Keratinocyte (primary cell): ENCODE measurements at regions not wholly inside any gene's neighbourhood (a gene's known extent, or its start where the extent isn't known, plus 50 kb on each side); places are given as distances from the start of the nearest gene placed in this dataset.

Source experiments
- DNase-seq: peaks from one replicate; pipeline ENCODE4 v3.0.0-alpha.2; 2011; ENCODE audit warnings: low read depth, missing footprints, low spot score
- FAIRE-seq: peaks from 2 replicates; lab custom pipeline; 2011; peaks lifted over from hg19 to GRCh38; lab: Jason Lieb, UNC
- H2AFZ ChIP-seq: 2 replicates; pipeline ENCODE4 v1.6.0; 2012; ENCODE audit warnings: low read length, control low read depth, inconsistent platforms; ENCODE audit not compliant: control insufficient read depth
- H3K27ac ChIP-seq: 2 replicates; pipeline ENCODE4 v1.5.1; 2011; ENCODE audit warnings: low read length; ENCODE audit not compliant: control insufficient read depth, insufficient read depth
- H3K27me3 ChIP-seq: 3 replicates; pipeline ENCODE4 v1.6.0; 2011; ENCODE audit warnings: low read length; ENCODE audit not compliant: control insufficient read depth, insufficient read depth; ENCODE audit errors: extremely low read depth
- H3K36me3 ChIP-seq, 2 experiments: 2 replicates in 1 of 2; 3 replicates in 1 of 2; pipeline ENCODE4 v1.5.1; 2011; ENCODE audit warnings: low read length in 2 of 2, mild to moderate bottlenecking in 1 of 2; ENCODE audit not compliant: control insufficient read depth in 2 of 2, insufficient read depth in 2 of 2; ENCODE audit errors: extremely low read depth in 1 of 2
- H3K4me1 ChIP-seq: 3 replicates; pipeline ENCODE4 v1.5.1; 2011; ENCODE audit warnings: low read length; ENCODE audit not compliant: control insufficient read depth, insufficient read depth; ENCODE audit errors: extremely low read depth
- H3K4me2 ChIP-seq: 3 replicates; pipeline ENCODE4 v1.6.0; 2011; ENCODE audit warnings: low read depth, low read length; ENCODE audit not compliant: control insufficient read depth, insufficient read depth; ENCODE audit errors: extremely low read depth
- H3K4me3 ChIP-seq, 3 experiments: fragments of 200-600 bp in 1 of 3; sonication (generic) in 1 of 3; 2 replicates in 2 of 3; 3 replicates in 1 of 3; pipeline ENCODE4 v1.5.1; 2011 to 2016; ENCODE audit warnings: low read length in 3 of 3, mild to moderate bottlenecking in 3 of 3, control low read depth in 2 of 3, inconsistent platforms in 1 of 3, low read depth in 1 of 3, mixed read lengths in 1 of 3, mixed run types in 1 of 3, moderate library complexity in 1 of 3; ENCODE audit not compliant: control insufficient read depth in 2 of 3, insufficient read depth in 2 of 3; ENCODE audit errors: extremely low read depth in 1 of 3
- H3K79me2 ChIP-seq: 2 replicates; pipeline ENCODE4 v1.6.0; 2012; ENCODE audit warnings: low read length; ENCODE audit not compliant: control insufficient read depth, insufficient read depth
- H3K9ac ChIP-seq: 3 replicates; pipeline ENCODE4 v1.6.0; 2011; ENCODE audit warnings: low read length; ENCODE audit not compliant: control insufficient read depth, insufficient read depth; ENCODE audit errors: extremely low read depth
- H3K9me1 ChIP-seq: 3 replicates; pipeline ENCODE4 v1.6.0; 2011; ENCODE audit warnings: low read length; ENCODE audit not compliant: control insufficient read depth, insufficient read depth; ENCODE audit errors: extremely low read depth
- H3K9me3 ChIP-seq: 2 replicates; pipeline ENCODE4 v1.5.1; 2012; ENCODE audit warnings: low read depth, low read length; ENCODE audit not compliant: control insufficient read depth
- H4K20me1 ChIP-seq: 3 replicates; pipeline ENCODE4 v1.6.0; 2011; ENCODE audit warnings: low read length; ENCODE audit not compliant: control insufficient read depth, insufficient read depth; ENCODE audit errors: extremely low read depth
- EZH2 ChIP-seq: IDR thresholded peaks from one replicate; pipeline ENCODE4 v1.6.1; 2012; ENCODE audit warnings: inconsistent platforms, mild to moderate bottlenecking, low read length, moderate library complexity
- dilution Hi-C: fragments of 300-500 bp; cut with MboI; formaldehyde crosslinking; loops from one replicate; pipeline ENCODE4 v1.7.0; 2020; ENCODE audit warnings: low sequenced_read_pairs; ENCODE audit not compliant: extremely low pct_ligation_motif_present
- TF ChIP-seq, protein P1 (sequence below), 3 experiments: IDR thresholded peaks in 1 of 3; conservative IDR thresholded peaks in 1 of 3; optimal IDR thresholded peaks in 1 of 3; 2 replicates in 2 of 3; 3 replicates in 1 of 3; pipeline versions ENCODE3 to v1.5.1; 2011; ENCODE audit warnings: low read length in 3 of 3, mild to moderate bottlenecking in 3 of 3, moderate library complexity in 2 of 3, control low read depth in 1 of 3, inconsistent platforms in 1 of 3; ENCODE audit not compliant: insufficient read depth in 2 of 3; ENCODE audit errors: extremely low read depth in 1 of 3

DNA sequence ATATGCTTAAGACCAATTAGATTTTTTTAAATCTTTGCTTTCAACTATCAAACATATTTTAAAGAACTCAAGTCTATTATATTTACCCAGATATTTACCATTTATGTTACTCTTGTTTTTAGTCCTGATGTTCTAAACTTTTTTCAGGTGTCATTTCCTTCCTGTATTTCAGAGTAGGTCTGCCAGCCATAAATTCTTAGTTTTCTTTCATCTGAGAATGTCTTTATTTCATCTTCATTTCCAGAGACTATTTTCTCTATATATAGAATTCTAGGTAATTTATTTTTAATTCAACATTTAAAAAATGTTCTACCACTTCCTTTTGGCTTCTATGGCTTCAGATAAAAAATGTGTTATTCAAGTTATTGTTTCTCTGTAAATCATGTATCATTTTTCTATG lies 218.2 kb upstream of the AMIGO2 start:
- TF ChIP-seq, protein P1, sequence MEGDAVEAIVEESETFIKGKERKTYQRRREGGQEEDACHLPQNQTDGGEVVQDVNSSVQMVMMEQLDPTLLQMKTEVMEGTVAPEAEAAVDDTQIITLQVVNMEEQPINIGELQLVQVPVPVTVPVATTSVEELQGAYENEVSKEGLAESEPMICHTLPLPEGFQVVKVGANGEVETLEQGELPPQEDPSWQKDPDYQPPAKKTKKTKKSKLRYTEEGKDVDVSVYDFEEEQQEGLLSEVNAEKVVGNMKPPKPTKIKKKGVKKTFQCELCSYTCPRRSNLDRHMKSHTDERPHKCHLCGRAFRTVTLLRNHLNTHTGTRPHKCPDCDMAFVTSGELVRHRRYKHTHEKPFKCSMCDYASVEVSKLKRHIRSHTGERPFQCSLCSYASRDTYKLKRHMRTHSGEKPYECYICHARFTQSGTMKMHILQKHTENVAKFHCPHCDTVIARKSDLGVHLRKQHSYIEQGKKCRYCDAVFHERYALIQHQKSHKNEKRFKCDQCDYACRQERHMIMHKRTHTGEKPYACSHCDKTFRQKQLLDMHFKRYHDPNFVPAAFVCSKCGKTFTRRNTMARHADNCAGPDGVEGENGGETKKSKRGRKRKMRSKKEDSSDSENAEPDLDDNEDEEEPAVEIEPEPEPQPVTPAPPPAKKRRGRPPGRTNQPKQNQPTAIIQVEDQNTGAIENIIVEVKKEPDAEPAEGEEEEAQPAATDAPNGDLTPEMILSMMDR (optimal IDR thresholded peaks at IDR 0.05 in 1 of 3, IDR thresholded peaks at IDR 0.05 in 1 of 3, conservative IDR thresholded peaks at IDR 0.05 in 1 of 3; ENCODE audit: extremely low read depth in 1 of 3, insufficient read depth in 2 of 3, low read length in 3 of 3), result no peak
- no peak for TF ChIP-seq EZH2
- dilution Hi-C loops, result no loop called here
- Histone ChIP-seq H3K4me2 (no peak overlapping the region), H2AFZ (no peak overlapping the region), H3K9me1 (no peaks in the 10 kb centered on the region), H3K36me3 (no peaks in the 10 kb centered on the region), H4K20me1 (no peaks in the 10 kb centered on the region), H3K27ac (no peak overlapping the region), H3K9ac (no peak overlapping the region), H3K79me2 (no peaks in the 10 kb centered on the region), H3K4me3 (no peak overlapping the region), H3K9me3 (no peaks in the 10 kb centered on the region), H3K4me1 (no peaks in the 10 kb centered on the region), H3K27me3 (no peaks in the 10 kb centered on the region)
- DNase-seq (no peak), FAIRE-seq (no peak)

DNA sequence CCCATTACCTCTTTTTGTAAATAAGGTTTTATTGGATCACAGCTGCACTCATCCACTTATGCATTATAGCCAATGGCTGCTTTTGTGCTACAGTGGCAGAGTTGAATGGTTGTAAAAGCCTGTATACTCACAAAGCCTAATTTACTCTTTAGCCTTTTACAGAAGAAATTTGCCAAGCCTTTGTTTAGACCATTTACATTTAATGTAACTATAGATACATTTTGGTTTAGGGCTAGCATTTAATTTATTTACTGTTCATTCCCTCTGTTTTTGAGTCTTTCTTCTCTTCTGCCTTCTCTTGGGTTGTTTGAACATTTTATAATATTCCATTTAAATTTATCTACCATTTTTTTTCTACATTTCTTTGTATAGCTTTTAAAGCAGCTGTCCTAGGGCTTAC lies 217.1 kb upstream of the AMIGO2 start:
- no peak overlapping the region for H3K4me2 ChIP-seq

More for the DNA sequence above, 217.1 kb upstream of the AMIGO2 start:
- dilution Hi-C loops, result no loop called here
- no peak overlapping the region for H3K9ac ChIP-seq
- H2AFZ ChIP-seq, result no peak overlapping the region
- DNase-seq (no peak), FAIRE-seq (no peak)
- no peak overlapping the region for H3K4me3 ChIP-seq
- H3K27me3 ChIP-seq, result no peaks in the 10 kb centered on the region
- no peaks in the 10 kb centered on the region for H3K36me3 ChIP-seq
- H4K20me1 ChIP-seq, result no peaks in the 10 kb centered on the region
- H3K9me3 ChIP-seq, result no peaks in the 10 kb centered on the region
- H3K4me1 ChIP-seq, result no peaks in the 10 kb centered on the region
- TF ChIP-seq, protein P1 (optimal IDR thresholded peaks at IDR 0.05 in 1 of 3, IDR thresholded peaks at IDR 0.05 in 1 of 3, conservative IDR thresholded peaks at IDR 0.05 in 1 of 3; ENCODE audit: extremely low read depth in 1 of 3, insufficient read depth in 2 of 3, low read length in 3 of 3), result no peak
- no peak for TF ChIP-seq EZH2
- H3K27ac ChIP-seq, result no peak overlapping the region
- H3K79me2 ChIP-seq, result no peaks in the 10 kb centered on the region
- H3K9me1 ChIP-seq, result no peaks in the 10 kb centered on the region
